H1 (cell line): ENCODE measurements at regions not wholly inside any gene's neighbourhood (a gene's known extent, or its start where the extent isn't known, plus 50 kb on each side); places are given as distances from the start of the nearest gene placed in this dataset.
"Not testable (repeated sequence)": the region's sequence is repeated elsewhere in the genome, so short reads cannot be mapped to it uniquely, and the experiment has no call there.

Experiments used
- CTCF ChIA-PET: fragments of 300-600 bp; sonication (Branson Sonifier 250); formaldehyde crosslinking; loops from one replicate; lab custom pipeline; 2021; ENCODE audit not compliant: partially characterized antibody; lab: Charles Lee
- POLR2A ChIA-PET: fragments of 300-600 bp; sonication (Branson Sonifier 250); formaldehyde crosslinking; loops from one replicate; lab custom pipeline; 2021; ENCODE audit warnings: inconsistent platforms; ENCODE audit not compliant: partially characterized antibody; lab: Charles Lee
- DNase-seq, 2 experiments: peaks; one replicate each; pipeline versions ENCODE4 v3.0.0 to v3.0.0-alpha.2; 2010 to 2022; ENCODE audit warnings: low spot score in 2 of 2, low read depth in 1 of 2, mixed read lengths in 1 of 2
- FAIRE-seq: peaks from 2 replicates; lab custom pipeline; 2011; peaks lifted over from hg19 to GRCh38; lab: Jason Lieb, UNC
- H2AFZ ChIP-seq: 2 replicates; pipeline ENCODE4 v1.8.1; 2012; ENCODE audit warnings: low read length, inconsistent platforms
- H2AK5ac ChIP-seq: 2 replicates; pipeline ENCODE4 v1.6.1; 2013; ENCODE audit warnings: low read depth, low read length
- H2BK120ac ChIP-seq: replicated peaks from 2 replicates; pipeline ENCODE3; 2013; ENCODE audit warnings: low read depth, low read length, inconsistent platforms
- H2BK12ac ChIP-seq: 2 replicates; pipeline ENCODE4 v1.6.1; 2013; ENCODE audit warnings: low read depth, low read length
- H2BK15ac ChIP-seq: 2 replicates; pipeline ENCODE4 v1.6.1; 2013; ENCODE audit warnings: low read length
- H2BK20ac ChIP-seq: 2 replicates; pipeline ENCODE4 v1.6.1; 2013; ENCODE audit warnings: low read length
- H2BK5ac ChIP-seq: 2 replicates; pipeline ENCODE4 v1.6.1; 2013; ENCODE audit warnings: low read depth, low read length
- H3K14ac ChIP-seq: 2 replicates; pipeline ENCODE4 v1.6.1; 2013; ENCODE audit warnings: inconsistent platforms; ENCODE audit not compliant: insufficient read length
- H3K18ac ChIP-seq: 2 replicates; pipeline ENCODE4 v1.6.1; 2013; ENCODE audit warnings: low read length; ENCODE audit errors: extremely low read depth
- H3K23ac ChIP-seq: 2 replicates; pipeline ENCODE4 v1.6.1; 2013; ENCODE audit warnings: inconsistent platforms; ENCODE audit not compliant: insufficient read length
- H3K23me2 ChIP-seq: 2 replicates; pipeline ENCODE4 v1.6.1; 2013; ENCODE audit warnings: low read depth, low read length
- H3K27ac ChIP-seq: 2 replicates; pipeline ENCODE4 v1.6.1; 2011; ENCODE audit warnings: low read depth, low read length, inconsistent platforms
- H3K27me3 ChIP-seq, 4 experiments: replicated peaks in 1 of 4; 1 replicate in 1 of 4; 2 replicates in 3 of 4; pipeline versions ENCODE4 v1.6.1 to v1.8.1; 2011 to 2013; ENCODE audit warnings: low read length in 3 of 4, mild to moderate bottlenecking in 3 of 4, inconsistent platforms in 2 of 4, mixed read lengths in 2 of 4, moderate library complexity in 1 of 4; ENCODE audit not compliant: control insufficient read depth in 3 of 4, insufficient read depth in 3 of 4; ENCODE audit errors: extremely low read depth in 1 of 4
- H3K36me3 ChIP-seq, 4 experiments: 2 replicates each; pipeline versions ENCODE4 v1.6.1 to v1.8.1; 2011 to 2013; ENCODE audit warnings: mild to moderate bottlenecking in 4 of 4, low read length in 3 of 4, moderate library complexity in 2 of 4, control low read depth in 1 of 4, inconsistent platforms in 1 of 4; ENCODE audit not compliant: insufficient read depth in 4 of 4, control insufficient read depth in 2 of 4
- H3K4ac ChIP-seq: replicated peaks from 2 replicates; pipeline ENCODE3; 2013; ENCODE audit warnings: low read length, low read depth, mixed read lengths, inconsistent platforms; ENCODE audit not compliant: insufficient read length
- H3K4me1 ChIP-seq, 4 experiments: replicated peaks in 1 of 4; 1 replicate in 1 of 4; 2 replicates in 3 of 4; pipeline versions ENCODE4 v1.6.1 to v1.8.1; 2011 to 2013; ENCODE audit warnings: low read length in 3 of 4, inconsistent platforms in 2 of 4, mixed read lengths in 1 of 4; ENCODE audit not compliant: insufficient read depth in 4 of 4, control insufficient read depth in 3 of 4
- H3K4me2 ChIP-seq, 2 experiments: 2 replicates each; pipeline versions ENCODE4 v1.6.1 to v1.8.1; 2011 to 2013; ENCODE audit warnings: low read depth in 2 of 2, low read length in 2 of 2, control low read depth in 1 of 2, inconsistent platforms in 1 of 2, mild to moderate bottlenecking in 1 of 2; ENCODE audit not compliant: insufficient read depth in 1 of 2
- H3K4me3 ChIP-seq, 4 experiments: fragments of 200-600, 300-600 bp in 1 of 4; sonication (generic), shearing (Covaris generic), sonication (Bioruptor Twin) in 1 of 4; 2 replicates each; pipeline versions ENCODE4 v1.5.1 to v1.8.1; 2011 to 2016; ENCODE audit warnings: low read length in 4 of 4, low read depth in 3 of 4, control low read depth in 2 of 4, inconsistent platforms in 2 of 4, mild to moderate bottlenecking in 2 of 4, mixed read lengths in 1 of 4, moderate library complexity in 1 of 4; ENCODE audit not compliant: insufficient read depth in 2 of 4; ENCODE audit errors: extremely low read depth in 1 of 4
- H3K56ac ChIP-seq: replicated peaks from 2 replicates; pipeline ENCODE3; 2013; ENCODE audit warnings: low read depth, mild to moderate bottlenecking, mixed read lengths, low read length, inconsistent platforms; ENCODE audit not compliant: insufficient read length
- H3K79me1 ChIP-seq: 2 replicates; pipeline ENCODE4 v1.6.1; 2013; ENCODE audit warnings: low read depth, low read length, control low read depth
- H3K79me2 ChIP-seq, 2 experiments: 2 replicates each; pipeline versions ENCODE4 v1.6.1 to v1.8.1; 2012 to 2013; ENCODE audit warnings: low read length in 2 of 2, mild to moderate bottlenecking in 2 of 2, inconsistent platforms in 1 of 2; ENCODE audit not compliant: insufficient read depth in 2 of 2, control insufficient read depth in 1 of 2
- H3K9ac ChIP-seq, 4 experiments: replicated peaks in 1 of 4; 1 replicate in 1 of 4; 2 replicates in 3 of 4; pipeline versions ENCODE4 v1.6.1 to v1.8.1; 2011 to 2013; ENCODE audit warnings: low read depth in 3 of 4, low read length in 3 of 4, control low read depth in 2 of 4, mild to moderate bottlenecking in 2 of 4, moderate library complexity in 2 of 4, inconsistent platforms in 1 of 4; ENCODE audit errors: extremely low read depth in 1 of 4
- H3K9me3 ChIP-seq, 2 experiments: 2 replicates each; pipeline versions ENCODE4 v1.6.1 to v1.8.1; 2012 to 2013; ENCODE audit warnings: mild to moderate bottlenecking in 2 of 2, moderate library complexity in 2 of 2, control low read depth in 1 of 2, inconsistent platforms in 1 of 2, low read depth in 1 of 2, low read length in 1 of 2, mixed read lengths in 1 of 2; ENCODE audit not compliant: insufficient read depth in 2 of 2
- H4K20me1 ChIP-seq, 2 experiments: replicated peaks in 1 of 2; 2 replicates each; pipeline versions ENCODE3 to v1.8.1; 2011 to 2013; ENCODE audit warnings: inconsistent platforms in 2 of 2, low read length in 2 of 2, mild to moderate bottlenecking in 1 of 2; ENCODE audit not compliant: insufficient read depth in 2 of 2, control insufficient read depth in 1 of 2
- H4K5ac ChIP-seq: 2 replicates; pipeline ENCODE4 v1.6.1; 2013; ENCODE audit warnings: low read length, low read depth, mixed read lengths, inconsistent platforms; ENCODE audit not compliant: insufficient read length
- H4K8ac ChIP-seq: 2 replicates; pipeline ENCODE4 v1.8.0; 2013; ENCODE audit warnings: mild to moderate bottlenecking, moderate library complexity, low read length, inconsistent platforms; ENCODE audit not compliant: insufficient read depth; ENCODE audit errors: extremely low read depth
- H4K91ac ChIP-seq: replicated peaks from 2 replicates; pipeline ENCODE3; 2013; ENCODE audit warnings: low read length, mixed read lengths, inconsistent platforms; ENCODE audit not compliant: insufficient read length
- MAFK ChIP-seq: IDR thresholded peaks from 2 replicates; pipeline ENCODE4 v1.6.1; 2012; ENCODE audit warnings: low read depth, mild to moderate bottlenecking, improper control_type of control experiment, low read length
- MAX ChIP-seq: IDR thresholded peaks from 2 replicates; pipeline ENCODE4 v1.6.1; 2012; ENCODE audit warnings: inconsistent platforms
- NANOG ChIP-seq: IDR thresholded peaks from 2 replicates; pipeline ENCODE4 v1.6.1; 2011; ENCODE audit warnings: low read length, low read depth, mild to moderate bottlenecking, inconsistent platforms; ENCODE audit not compliant: insufficient read depth, poor library complexity, severe bottlenecking
- POLR2A ChIP-seq, 2 experiments: IDR thresholded peaks; 1 replicate in 1 of 2; 2 replicates in 1 of 2; pipeline ENCODE4 v1.6.1; 2011; ENCODE audit warnings: low read depth in 2 of 2, low read length in 2 of 2, mild to moderate bottlenecking in 2 of 2; ENCODE audit errors: control extremely low read depth in 1 of 2
- SIRT6 ChIP-seq: IDR thresholded peaks from one replicate; pipeline ENCODE4 v1.7.1; 2012; ENCODE audit warnings: low read length, inconsistent platforms
- TAF1 ChIP-seq: IDR thresholded peaks from 2 replicates; pipeline ENCODE4 v1.6.1; 2011; ENCODE audit warnings: mild to moderate bottlenecking, low read depth, low read length
- TCF12 ChIP-seq: IDR thresholded peaks from 2 replicates; pipeline ENCODE4 v1.6.1; 2011; ENCODE audit warnings: low read depth, mild to moderate bottlenecking, low read length
- ZNF274 ChIP-seq: IDR thresholded peaks from 2 replicates; pipeline ENCODE4 v1.7.0; 2012; ENCODE audit warnings: low read length, borderline replicate concordance; ENCODE audit errors: extremely low read depth
- WGBS, 2 experiments: shearing (Covaris generic) in 1 of 2; methylation state at CpG; one replicate each; pipeline versions ENCODE4 v1.1.6 to v1.1.7; 2013 to 2015; ENCODE audit warnings: low lambda C conversion rate in 2 of 2, mixed read lengths in 2 of 2, inconsistent platforms in 1 of 2, low coverage in 1 of 2, missing lambda C conversion rate in 1 of 2; ENCODE audit not compliant: insufficient replicate concordance in 2 of 2, insufficient coverage in 1 of 2, insufficient read length in 1 of 2; ENCODE audit errors: extremely low coverage in 1 of 2, missing lambda C conversion rate in 1 of 2; 5-methylcytosine and 5-hydroxymethylcytosine counted together

- TF ChIP-seq SIRT6 = no peak
- no peak for TF ChIP-seq POLR2A (IDR thresholded peaks at IDR 0.05; ENCODE audit: control extremely low read depth in 1 of 2, low read depth in 2 of 2, low read length in 2 of 2)
- TF ChIP-seq TAF1 = no peak
- no peak for TF ChIP-seq MAX
- TF ChIP-seq ZNF274 = no peak
- no peak for TF ChIP-seq MAFK
- TF ChIP-seq NANOG = no peak
- no peak for TF ChIP-seq TCF12
Measured at GRCh38 chr11:23781803-23782560, 714.9 kb upstream of the LUZP2 start (continued).

- H4K8ac ChIP-seq, H4K5ac ChIP-seq, POLR2A ChIA-PET, H3K27ac ChIP-seq, H3K36me3 ChIP-seq, H3K56ac ChIP-seq, H3K4me3 ChIP-seq, H3K4me1 ChIP-seq, H4K20me1 ChIP-seq, H2AFZ ChIP-seq, CTCF ChIA-PET, H2BK12ac ChIP-seq, H3K79me1 ChIP-seq, H2BK5ac ChIP-seq, DNase-seq, H2BK120ac ChIP-seq, FAIRE-seq, H3K4ac ChIP-seq, H4K91ac ChIP-seq, H3K23me2 ChIP-seq, H3K79me2 ChIP-seq, H3K14ac ChIP-seq, H2BK15ac ChIP-seq, H2BK20ac ChIP-seq, H3K27me3 ChIP-seq, H3K23ac ChIP-seq, H3K9ac ChIP-seq, H3K9me3 ChIP-seq, H2AK5ac ChIP-seq, H3K18ac ChIP-seq, H3K4me2 ChIP-seq: not testable (repeated sequence)
- 94% methylated on average over 1 of the region's 1 CpG; no CpG with 5 or more reads in 1 of the 2 experiments for WGBS, 2 experiments
Measured at GRCh38 chr11:23786974-23787373, 709.9 kb upstream of the LUZP2 start.
